Esophagus squamous epithelium (tissue), 5 donors: ENCODE measurements at regions not wholly inside any gene's neighbourhood (a gene's known extent, or its start where the extent isn't known, plus 50 kb on each side); places are given as distances from the start of the nearest gene placed in this dataset.
A peak's percentile ranks its signal among the peaks of the same experiment; 100 is the strongest.

Source experiments
- DNase-seq: peaks from one replicate; lab custom pipeline; 2025; lab: John Stamatoyannopoulos, UW
- H3K27ac ChIP-seq, 4 donors: fragments of 200-600 bp; sonication (generic); one replicate each; pipeline ENCODE4 v1.5.1; 2016 to 2019; ENCODE audit warnings: mild to moderate bottlenecking in 1 of 4
- H3K27me3 ChIP-seq, 4 donors: fragments of 200-600 bp; sonication (generic); 1 replicate in 3 of 4; 2 replicates in 1 of 4; pipeline versions ENCODE4 v1.5.1 to v1.6.0; 2017 to 2021; ENCODE audit warnings: antibody characterized with exemption in 1 of 4
- H3K36me3 ChIP-seq, 3 donors: fragments of 200-600 bp; sonication (generic); one replicate each; pipeline ENCODE4 v1.5.1; 2016 to 2019
- H3K4me1 ChIP-seq, 3 donors: fragments of 200-600 bp; sonication (generic); one replicate each; pipeline ENCODE4 v1.5.1; 2017 to 2019
- H3K4me3 ChIP-seq, 4 donors: fragments of 200-600 bp; sonication (generic); 1 replicate in 3 of 4; 2 replicates in 1 of 4; pipeline ENCODE4 v1.5.1; 2016 to 2019; ENCODE audit warnings: mild to moderate bottlenecking in 2 of 4, moderate library complexity in 1 of 4
- H3K9me3 ChIP-seq, 3 donors: fragments of 200-600 bp; sonication (generic); one replicate each; pipeline ENCODE4 v1.5.1; 2016 to 2019
- POLR2A ChIP-seq, 4 donors: fragments of 450-650 bp; IDR thresholded peaks; one replicate each; pipeline ENCODE4 v1.6.1; 2017; ENCODE audit warnings: antibody characterized with exemption in 4 of 4, mild to moderate bottlenecking in 4 of 4, moderate library complexity in 3 of 4
- WGBS, 2 donors: methylation state at CpG; one replicate each; pipeline ENCODE4 v1.1.5; 2018; 5-methylcytosine and 5-hydroxymethylcytosine counted together
- intact Hi-C: fragments of 100-400 bp; cut with DNase I; formaldehyde crosslinking; loops from one replicate; pipeline ENCODE4 v1.15.0; 2022
- TF ChIP-seq, protein P1 (sequence below), 6 experiments: fragments of 450-650 bp in 4 of 6; fragments of 200-600 bp in 2 of 6; sonication (generic) in 2 of 6; IDR thresholded peaks; one replicate each; pipeline ENCODE4 v1.5.1; 2016 to 2019; ENCODE audit warnings: antibody characterized with exemption in 6 of 6, mild to moderate bottlenecking in 4 of 6, moderate library complexity in 4 of 6
- donor health status: DM: yes; HTN: yes; CAD: no.

GRCh38 chr6:3518356-3519190, 61.7 kb upstream of the SLC22A23 start:
- no peak for DNase-seq
- Histone ChIP-seq H3K9me3 (no peaks in the 10 kb centered on the region), H3K4me1 (peaks cover 0 to 39% (median 23%) of the 10 kb centered on the region in 3 donors), H3K4me3 (no peak overlapping the region), H3K27ac (peak overlapping the region; percentile 42 to 69 (median 56)), H3K27me3 (no peaks in the 10 kb centered on the region), H3K36me3 (no peaks in the 10 kb centered on the region)
- intact Hi-C loops, result no loop called here
- TF ChIP-seq, protein P1, sequence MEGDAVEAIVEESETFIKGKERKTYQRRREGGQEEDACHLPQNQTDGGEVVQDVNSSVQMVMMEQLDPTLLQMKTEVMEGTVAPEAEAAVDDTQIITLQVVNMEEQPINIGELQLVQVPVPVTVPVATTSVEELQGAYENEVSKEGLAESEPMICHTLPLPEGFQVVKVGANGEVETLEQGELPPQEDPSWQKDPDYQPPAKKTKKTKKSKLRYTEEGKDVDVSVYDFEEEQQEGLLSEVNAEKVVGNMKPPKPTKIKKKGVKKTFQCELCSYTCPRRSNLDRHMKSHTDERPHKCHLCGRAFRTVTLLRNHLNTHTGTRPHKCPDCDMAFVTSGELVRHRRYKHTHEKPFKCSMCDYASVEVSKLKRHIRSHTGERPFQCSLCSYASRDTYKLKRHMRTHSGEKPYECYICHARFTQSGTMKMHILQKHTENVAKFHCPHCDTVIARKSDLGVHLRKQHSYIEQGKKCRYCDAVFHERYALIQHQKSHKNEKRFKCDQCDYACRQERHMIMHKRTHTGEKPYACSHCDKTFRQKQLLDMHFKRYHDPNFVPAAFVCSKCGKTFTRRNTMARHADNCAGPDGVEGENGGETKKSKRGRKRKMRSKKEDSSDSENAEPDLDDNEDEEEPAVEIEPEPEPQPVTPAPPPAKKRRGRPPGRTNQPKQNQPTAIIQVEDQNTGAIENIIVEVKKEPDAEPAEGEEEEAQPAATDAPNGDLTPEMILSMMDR (IDR thresholded peaks at IDR 0.05), result no peak
- TF ChIP-seq POLR2A (IDR thresholded peaks at IDR 0.05), result no peak
- 35 to 40% methylated on average over 14 to 15 of the region's 15 CpGs for WGBS, 2 donors

DNA sequence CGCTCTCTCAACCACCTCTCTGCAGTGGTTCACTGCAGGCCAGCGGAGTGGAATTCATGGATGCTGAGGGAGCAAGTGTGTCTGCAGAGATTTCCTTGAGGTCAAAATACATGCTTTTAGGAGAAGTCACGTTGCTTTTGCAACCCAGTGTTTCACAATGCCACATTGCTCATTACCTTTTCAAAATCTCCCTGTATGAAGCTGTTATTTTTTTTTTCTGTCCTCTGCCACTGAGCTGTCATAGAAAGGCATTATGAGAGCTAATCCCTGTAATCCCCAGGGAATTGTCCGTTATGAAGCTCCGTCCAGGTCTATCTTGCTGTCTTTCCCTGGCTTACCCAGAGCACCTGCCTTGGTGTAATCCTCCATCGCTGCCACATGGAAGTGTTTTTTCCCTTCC, 60.5 kb upstream of the SLC22A23 start:
- Histone ChIP-seq H3K4me3 (no peak overlapping the region), H3K27ac (peak overlapping the region; percentile 16 to 69 (median 56)), H3K27me3 (no peaks in the 10 kb centered on the region), H3K36me3 (no peaks in the 10 kb centered on the region), H3K9me3 (no peaks in the 10 kb centered on the region), H3K4me1 (peaks cover 0 to 35% (median 16%) of the 10 kb centered on the region in 3 donors)
- DNase-seq, result no peak
- WGBS, 2 donors, result 29 to 57% methylated on average over 4 to 6 of the region's 6 CpGs
- intact Hi-C loops, result no loop called here
- TF ChIP-seq, protein P1 (IDR thresholded peaks at IDR 0.05), result no peak
- TF ChIP-seq POLR2A (IDR thresholded peaks at IDR 0.05), result no peak

GRCh38 chr6:3516092-3516491, 59.2 kb upstream of the SLC22A23 start:
- H3K9me3 ChIP-seq, result no peaks in the 10 kb centered on the region
- intact Hi-C loops, result no loop called here
- 74 to 83% methylated on average over 4 to 5 of the region's 5 CpGs for WGBS, 2 donors
- DNase-seq, result no peak
- no peaks in the 10 kb centered on the region for H3K27me3 ChIP-seq
- TF ChIP-seq POLR2A (IDR thresholded peaks at IDR 0.05), result no peak
- TF ChIP-seq, protein P1 (IDR thresholded peaks at IDR 0.05), result no peak
- peaks cover 3 to 47% (median 25%) of the 10 kb centered on the region in 3 donors for H3K4me1 ChIP-seq
- H3K36me3 ChIP-seq, result no peaks in the 10 kb centered on the region
- H3K27ac ChIP-seq, result no peak overlapping the region
- no peak overlapping the region for H3K4me3 ChIP-seq

GRCh38 chr6:3515669-3516068, 58.8 kb upstream of the SLC22A23 start:
- H3K9me3 ChIP-seq, result no peaks in the 10 kb centered on the region
- H3K27ac ChIP-seq, result no peak overlapping the region
- intact Hi-C loops, result no loop called here
- H3K27me3 ChIP-seq, result no peaks in the 10 kb centered on the region
- DNase-seq, result no peak
- WGBS, 2 donors, result 38 to 64% methylated on average over 1 of the region's 1 CpG
- H3K4me1 ChIP-seq, result peaks cover 3 to 51% (median 29%) of the 10 kb centered on the region in 3 donors
- no peaks in the 10 kb centered on the region for H3K36me3 ChIP-seq
- TF ChIP-seq, protein P1 (IDR thresholded peaks at IDR 0.05), result no peak
- TF ChIP-seq POLR2A (IDR thresholded peaks at IDR 0.05), result no peak
- no peak overlapping the region for H3K4me3 ChIP-seq

DNA sequence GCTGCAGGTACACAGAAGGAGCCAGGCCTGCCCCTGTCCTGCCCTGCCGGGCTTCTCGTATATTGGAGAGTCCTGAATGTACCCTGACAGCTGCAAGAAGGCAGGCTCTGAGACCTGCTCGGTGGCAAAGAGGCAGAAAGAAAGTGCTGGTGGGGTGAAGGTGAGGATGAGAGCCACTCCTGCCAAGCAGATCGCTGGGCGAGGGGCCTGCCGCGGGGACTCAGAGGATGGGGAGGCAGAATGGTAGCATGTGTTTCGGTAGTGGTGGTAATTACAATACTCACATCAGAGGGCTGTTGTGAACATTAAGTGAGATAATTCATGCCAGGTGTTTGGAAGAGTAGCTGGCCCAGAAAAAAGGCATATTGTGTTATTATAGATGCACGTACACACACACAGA, 56.6 kb upstream of the SLC22A23 start:
- H3K9me3 ChIP-seq, result no peaks in the 10 kb centered on the region
- no peak for DNase-seq
- no peaks in the 10 kb centered on the region for H3K27me3 ChIP-seq
- H3K27ac ChIP-seq, result no peak overlapping the region
- peaks cover 3 to 49% (median 28%) of the 10 kb centered on the region in 3 donors for H3K4me1 ChIP-seq
- no peak overlapping the region for H3K4me3 ChIP-seq
- intact Hi-C loops, result no loop called here
- TF ChIP-seq POLR2A (IDR thresholded peaks at IDR 0.05), result no peak
- TF ChIP-seq, protein P1 (IDR thresholded peaks at IDR 0.05), result no peak
- no peaks in the 10 kb centered on the region for H3K36me3 ChIP-seq
- 87 to 92% methylated on average over 7 to 9 of the region's 9 CpGs for WGBS, 2 donors
